ENCODE measurements at regions not wholly inside any gene's neighbourhood (a gene's known extent, or its start where the extent isn't known, plus 50 kb on each side); places are given as distances from the start of the nearest gene placed in this dataset.
"Not testable (repeated sequence)": the region's sequence is repeated elsewhere in the genome, so short reads cannot be mapped to it uniquely, and the experiment has no call there.

DNA sequence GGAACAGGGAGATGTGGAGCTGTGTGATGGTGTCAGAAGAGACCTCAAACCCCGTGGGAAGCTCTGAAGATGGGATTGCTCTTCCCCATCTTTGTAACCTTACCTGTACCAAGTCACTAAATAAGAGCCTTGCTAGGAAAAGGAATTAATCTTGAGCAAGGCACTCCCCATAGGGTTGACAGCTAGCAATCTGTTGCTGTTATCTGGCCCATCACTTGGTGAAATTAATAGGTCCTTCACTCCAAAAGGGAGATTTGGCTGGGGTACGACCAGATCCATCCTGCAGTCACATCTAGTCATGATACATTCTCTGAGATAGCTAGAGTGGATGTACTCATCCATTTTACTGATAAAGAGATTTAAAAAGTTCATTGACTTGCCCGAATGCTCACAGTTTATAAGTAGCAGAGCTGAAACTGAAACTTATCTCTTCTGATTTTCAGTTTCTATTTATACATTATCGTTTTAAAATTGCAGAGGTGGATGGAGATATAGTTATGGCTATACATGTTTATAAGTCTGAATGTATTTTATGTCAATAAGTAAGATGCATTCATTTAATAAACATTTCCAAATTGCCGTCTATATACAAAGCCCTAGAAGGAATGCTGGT lies 299.1 kb upstream of the MCTP2 start:
- no peak for DNase-seq

DNA sequence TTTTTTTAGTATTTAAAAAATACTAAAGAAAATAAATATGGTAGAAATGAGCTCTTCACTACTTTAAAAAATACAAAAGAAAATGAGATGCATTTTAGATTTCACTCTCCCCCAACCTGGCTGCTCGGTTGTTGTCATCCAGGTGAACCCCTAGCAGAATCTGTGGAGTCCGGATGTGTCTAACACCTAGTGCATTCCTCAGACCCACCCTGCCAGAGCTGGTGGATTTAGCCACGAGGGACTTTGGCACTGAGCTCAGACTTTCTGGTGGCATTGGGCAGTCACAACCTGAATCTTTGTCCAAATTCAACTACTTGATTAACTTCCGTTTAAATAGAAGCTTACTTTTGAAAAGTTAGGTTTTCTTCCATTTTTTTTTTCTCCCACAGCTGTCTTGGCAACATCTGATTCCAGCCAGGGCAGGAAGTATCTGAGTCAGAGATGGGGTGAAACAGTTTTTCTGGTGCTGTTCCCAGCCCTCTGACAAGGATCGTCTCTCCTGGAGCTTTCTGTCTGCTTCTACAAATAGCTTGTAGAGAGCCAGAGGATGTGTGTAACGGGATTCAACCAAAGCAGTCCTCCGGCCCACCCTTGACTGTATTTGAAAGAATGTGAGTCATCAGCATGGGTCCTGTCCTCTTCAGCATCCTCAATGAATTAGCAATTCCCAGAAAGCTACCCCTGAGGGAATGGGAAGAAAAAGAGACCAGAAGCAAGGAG lies 301.8 kb upstream of the MCTP2 start:
- no peak for DNase-seq

DNA sequence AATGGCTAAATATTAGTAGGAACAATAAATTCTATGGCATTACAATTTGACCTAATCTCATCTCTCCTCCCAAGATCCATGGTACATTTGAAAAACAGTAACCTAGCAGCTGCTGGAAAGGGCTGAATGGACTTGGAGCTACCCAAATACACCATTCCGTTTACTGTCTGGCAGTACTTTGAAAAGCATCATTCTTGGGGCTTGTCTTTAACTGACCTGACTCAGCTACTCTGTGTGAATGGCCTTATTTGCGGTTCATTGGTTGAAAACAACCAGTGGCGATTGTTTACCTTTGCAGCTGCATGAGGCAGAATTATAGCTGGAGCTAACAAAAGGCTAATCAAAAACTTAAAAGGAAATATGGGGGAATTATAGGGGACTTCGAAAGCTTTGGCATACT lies 311.2 kb upstream of the MCTP2 start:
- DNase-seq: no peak

DNA sequence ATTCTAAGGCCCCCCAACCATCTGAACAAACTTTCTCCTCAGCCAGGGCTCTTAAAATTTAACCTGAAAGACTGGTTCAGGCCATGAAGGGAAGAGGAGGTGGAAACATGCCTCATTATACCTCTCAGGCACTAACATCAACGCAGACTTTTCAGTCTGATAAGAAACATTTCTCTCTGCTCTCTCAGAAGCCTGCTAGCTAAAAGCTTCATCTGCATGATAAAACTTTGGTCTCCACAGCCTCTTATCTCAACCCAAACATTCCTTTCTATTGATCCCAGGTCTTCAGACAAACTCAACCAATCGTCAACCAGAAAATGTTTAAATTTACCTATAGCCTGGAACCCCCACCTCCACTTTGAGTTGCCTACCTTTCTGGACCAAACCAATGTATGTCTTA lies 312.6 kb upstream of the MCTP2 start:
- DNase-seq: not testable (repeated sequence)

DNA sequence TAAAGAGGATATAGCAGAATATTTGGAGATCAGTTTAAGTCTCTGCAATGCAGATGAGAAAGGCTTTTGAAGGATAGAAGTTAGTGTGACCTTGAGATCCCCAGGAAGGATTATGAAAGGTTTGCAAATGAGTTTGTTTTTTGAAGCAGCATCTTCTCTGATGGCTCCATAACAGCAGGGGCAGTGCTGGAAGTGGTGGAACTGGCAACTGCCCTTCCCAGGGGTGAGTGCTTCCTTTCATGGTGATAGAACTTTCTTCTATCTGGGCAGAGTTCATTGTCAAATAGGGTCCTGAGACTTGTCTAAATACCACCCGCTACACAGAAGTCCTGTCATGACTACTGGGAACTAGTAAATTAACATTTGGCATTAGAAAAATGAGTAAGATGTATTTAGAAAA lies 314.2 kb upstream of the MCTP2 start:
- DNase-seq: no peak

DNA sequence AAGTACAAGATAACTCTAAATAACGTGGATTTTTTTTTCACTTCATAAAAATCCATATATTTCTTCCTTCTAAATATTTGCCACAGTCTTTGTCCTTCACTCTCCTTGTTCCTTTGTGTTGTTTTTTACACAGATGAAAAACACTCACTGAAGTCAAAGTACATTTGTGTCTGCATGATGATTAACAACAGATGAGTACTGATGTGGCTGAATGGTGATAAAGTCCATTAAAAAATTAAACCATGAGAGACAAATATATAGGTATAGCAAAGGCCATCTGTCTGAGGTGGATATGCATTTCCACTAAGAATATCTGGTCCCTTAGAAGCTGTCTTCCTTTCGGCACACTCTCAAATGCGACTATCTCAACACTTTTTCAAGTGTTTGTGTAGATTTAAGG lies 317.5 kb upstream of the MCTP2 start:
- DNase-seq: no peak

DNA sequence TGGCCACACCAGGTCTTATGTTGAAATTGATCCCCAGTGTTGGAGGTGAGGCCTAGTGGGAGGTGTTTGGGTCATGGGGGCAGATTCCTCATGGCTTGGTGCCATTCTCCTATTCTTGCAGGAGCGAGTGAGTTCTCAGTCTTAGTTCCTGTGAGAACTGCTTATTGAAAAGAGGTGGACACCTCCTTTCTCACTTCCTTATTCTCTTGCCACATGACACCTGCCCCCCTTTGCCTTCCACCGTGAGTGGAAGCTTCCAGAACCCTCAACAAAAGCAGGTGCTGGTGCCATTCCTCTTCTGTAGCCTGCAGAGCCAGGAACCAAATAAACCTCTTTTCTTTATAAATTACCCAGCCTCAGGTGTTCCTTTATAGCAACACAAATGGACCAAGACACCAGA lies 318.1 kb upstream of the MCTP2 start:
- DNase-seq: no peak

DNA sequence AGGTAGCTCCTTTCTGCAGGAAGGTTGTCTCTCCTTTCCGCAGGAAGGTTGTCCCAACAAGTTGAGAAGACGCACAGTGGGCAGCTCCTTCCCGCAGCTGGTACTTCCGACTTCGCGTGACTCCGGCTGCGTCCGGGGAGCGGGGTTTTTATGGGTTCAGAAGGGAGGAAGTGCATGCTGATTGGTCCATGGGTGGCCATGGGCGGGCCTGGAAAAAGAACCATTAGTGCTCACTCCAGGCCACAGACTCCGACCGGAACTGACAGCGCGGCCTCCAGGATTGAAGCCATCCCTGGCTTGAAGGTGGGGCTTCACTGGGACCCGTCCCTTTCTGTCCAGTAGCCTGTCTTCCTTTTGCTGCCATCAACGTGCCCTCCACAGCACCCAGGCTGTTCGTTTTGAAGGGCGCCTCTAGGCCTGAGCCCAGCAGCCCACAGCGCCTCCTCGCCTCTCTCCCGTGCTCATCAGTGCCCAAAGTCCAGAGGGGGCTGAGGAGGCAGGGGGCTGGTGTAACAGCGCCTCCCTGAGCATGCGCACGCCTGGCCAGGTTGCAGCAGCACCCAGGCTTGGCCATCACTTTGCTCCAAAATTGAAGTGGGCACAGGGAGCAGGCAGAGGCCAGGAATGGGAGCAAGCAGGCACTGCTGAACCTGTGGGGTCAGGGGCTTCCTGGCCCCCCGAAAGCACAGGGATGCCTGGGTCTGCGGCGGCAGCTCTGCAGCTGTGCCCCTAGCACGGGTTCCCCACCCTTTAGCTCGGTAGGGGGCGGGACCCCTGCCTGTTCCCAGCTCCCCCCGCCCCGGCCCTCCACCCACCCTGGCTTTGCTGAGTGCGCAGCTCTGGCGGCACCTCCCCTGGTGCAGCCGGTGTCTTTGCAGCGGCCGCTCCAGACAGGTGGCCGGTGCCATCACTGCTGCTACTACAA lies 330.6 kb upstream of the MCTP2 start:
- DNase-seq: peak; percentile 58

DNA sequence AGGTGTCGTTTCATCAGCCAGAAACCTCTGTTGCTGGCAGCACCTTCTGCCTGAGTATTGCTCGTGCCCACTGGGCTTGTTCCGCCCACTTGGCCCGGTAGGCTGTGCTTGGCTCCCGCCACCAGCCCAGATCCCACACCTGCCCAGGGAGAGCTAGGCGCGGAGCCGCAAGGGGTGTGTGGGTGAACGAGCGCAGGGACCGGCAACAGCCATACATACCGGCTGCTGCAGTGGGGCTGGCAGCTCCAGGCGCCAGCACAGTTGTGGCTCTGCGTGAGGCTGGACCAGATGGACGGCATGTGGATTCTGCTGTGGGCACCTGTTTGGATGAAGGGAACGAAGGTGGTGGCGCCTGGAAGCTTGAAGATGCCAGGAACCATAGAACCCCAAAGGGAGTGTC lies 331.5 kb upstream of the MCTP2 start:
- no peak for DNase-seq

DNA sequence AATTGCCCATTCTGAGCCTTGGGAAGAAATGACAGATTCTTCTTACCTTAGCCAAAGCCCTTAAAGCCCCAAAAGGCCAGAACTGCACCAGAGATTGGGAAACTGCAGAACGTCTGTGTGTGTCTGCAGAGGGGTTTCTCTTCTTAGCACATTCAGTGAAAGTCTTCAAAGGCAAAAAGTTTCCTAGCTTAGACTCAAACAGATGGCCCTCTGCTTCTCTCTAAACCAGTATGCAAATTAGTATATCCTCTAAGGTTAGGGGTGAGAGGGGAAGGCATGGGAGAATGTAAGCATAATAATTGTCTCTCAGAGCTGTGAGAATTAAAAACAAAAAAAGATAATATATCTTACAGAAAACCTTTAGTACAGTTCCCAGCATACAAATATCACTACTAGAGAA lies 334.0 kb upstream of the MCTP2 start:
- DNase-seq: no peak

DNA sequence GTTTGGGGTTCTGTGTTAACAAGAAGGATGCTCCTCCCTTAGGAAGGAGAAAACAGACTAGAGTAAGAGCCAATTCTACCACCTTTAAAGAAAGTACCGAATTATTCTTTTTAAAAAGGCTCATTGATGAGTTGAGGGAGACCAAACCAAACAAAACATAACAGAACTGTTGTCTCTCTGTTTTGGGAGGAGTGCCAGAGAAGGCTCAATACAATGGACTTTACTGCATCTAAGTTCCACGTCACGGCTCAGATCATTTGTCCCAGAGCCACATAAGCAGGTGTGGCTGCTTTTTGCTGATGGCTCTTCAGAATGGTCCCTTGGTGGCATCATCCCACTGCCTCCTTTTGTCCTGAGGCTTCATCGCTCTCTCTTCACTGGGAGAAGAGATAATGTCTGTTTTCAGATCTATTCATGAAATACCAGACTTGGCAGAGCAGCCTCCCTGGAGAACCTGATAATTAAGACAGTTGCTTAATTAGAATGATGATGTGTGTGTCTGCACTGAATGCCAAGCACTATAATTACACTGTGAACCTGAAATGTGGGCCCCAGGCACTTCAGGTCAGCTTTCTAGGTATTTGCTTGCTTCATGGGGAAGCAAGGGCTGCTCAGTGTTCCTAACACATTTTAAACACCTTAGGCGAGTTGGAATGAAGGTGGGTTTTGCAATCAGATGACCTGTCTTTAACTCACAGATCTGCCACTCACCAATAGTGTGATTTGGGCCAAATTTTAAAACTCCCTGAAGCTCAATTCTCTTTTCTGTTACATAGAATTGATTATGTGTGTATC lies 335.2 kb upstream of the MCTP2 start:
- DNase-seq: no peak

DNA sequence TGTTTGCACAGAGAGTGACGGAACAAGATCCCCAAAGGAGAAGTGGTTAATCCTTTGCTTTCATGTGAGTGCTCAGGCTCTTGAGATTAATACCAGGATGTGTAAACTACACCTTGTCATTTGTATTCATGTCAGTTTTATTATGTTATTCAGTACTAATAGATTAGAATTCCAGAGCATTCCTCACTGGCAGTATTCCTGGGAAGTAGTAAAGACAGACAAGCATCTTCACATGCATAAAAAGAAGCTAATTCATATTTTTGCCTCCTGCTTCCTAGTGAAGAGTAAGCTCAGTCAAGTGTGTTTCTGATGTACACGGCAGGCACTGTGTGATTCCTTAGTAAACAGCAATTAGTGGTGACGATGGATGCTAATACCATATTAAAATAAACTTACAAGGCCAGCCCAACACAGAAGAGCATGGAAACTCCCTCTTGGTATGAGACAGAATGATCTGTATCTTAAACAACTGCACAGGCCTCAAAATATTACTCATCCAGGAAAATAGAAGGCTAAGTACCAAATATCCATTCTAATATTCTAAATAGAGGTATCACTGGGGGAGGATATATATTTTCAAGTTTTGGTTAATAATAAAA lies 336.8 kb upstream of the MCTP2 start:
- no peak for DNase-seq

DNA sequence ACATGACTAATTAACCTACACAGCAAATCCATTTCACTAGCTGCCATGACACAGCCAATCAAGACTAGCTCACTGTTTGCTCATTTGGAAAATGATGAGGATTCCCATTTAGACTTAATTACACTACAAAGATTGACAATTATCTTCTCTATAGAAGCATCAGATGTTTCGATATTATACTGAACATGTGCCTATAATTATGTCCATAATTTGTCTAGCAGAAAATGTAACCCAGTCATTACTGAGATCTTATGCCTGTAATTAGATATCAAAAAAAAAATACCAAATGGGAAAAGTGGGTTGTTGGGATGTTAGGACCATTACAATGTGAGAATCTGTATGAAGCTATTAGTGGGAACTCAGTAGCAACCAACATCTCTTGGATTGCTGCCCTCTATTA lies 344.2 kb upstream of the MCTP2 start:
- DNase-seq: no peak

DNA sequence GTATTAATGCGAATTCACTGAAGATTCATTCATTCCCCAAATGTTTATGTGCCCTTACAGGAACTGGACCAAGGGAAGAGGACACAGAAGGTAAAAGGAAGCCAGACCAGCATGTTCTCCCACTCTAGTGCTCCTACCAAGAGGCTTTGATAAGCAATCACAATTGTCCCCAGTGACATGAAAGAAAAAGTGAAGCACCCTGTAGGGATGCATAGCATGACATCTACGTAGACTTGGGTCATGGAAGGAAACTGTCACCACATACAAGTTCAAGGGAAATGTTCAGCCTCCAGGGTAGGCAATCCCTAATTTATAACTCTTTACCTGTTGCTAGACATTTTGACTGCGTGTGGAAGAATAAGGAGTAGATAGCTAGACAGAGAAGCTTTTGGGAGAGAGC lies 348.6 kb upstream of the MCTP2 start:
- no peak for DNase-seq

DNA sequence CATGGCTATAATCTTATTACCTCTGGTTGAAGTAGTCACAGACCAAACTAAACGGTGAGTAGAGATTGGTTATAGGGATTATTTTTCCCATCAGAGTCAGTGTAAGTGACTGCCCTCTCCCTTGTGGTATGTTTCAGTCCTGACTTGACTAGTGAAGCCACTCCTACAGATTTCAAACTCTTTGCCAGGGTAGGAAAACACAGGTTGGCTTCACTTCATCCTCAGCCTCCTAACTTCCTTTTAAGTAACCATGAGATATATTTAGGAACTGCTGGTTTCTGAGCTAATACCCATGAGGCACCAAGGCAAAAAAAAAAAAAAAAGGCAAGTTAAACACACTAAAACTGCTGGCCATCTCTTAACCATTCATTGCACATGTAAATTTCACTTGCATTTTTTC lies 349.2 kb upstream of the MCTP2 start:
- no peak for DNase-seq

DNA sequence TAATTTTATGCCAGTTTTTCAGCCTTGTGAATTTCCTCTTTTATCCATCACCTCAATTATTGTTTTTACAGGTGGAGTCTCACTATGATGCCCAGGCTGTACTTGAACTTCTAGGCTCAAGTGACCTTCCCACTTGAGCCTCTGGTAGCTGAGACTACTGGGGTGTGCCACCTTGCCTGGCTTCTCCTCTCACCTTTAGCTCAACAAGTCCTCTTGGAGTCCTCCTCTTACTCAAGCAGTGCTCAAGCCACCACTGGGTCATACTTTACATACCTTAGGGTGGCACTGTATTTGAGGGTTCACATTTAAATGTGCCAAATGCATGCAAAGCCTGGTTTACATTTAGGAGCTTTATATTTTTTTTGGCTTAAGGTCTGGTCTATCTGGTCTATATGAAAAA lies 350.1 kb upstream of the MCTP2 start:
- no peak for DNase-seq

DNA sequence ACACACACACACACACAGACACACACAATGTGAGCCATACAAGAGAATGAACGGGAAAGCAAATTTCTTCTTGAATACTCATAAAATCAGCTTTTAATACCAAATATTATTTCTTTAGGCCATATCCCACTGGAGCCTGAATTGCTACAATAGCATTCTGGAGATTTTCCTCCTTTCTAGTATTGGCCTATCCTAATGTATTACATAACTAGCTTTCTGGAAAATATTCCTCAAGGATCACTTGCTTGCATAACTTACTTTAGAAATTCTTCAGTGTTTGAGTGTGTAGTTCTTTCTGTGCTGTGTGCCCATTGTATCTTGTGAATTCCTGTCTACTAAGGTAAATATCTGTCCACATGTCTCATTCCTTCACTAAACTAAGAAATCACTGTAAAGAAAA lies 351.0 kb upstream of the MCTP2 start:
- no peak for DNase-seq

DNA sequence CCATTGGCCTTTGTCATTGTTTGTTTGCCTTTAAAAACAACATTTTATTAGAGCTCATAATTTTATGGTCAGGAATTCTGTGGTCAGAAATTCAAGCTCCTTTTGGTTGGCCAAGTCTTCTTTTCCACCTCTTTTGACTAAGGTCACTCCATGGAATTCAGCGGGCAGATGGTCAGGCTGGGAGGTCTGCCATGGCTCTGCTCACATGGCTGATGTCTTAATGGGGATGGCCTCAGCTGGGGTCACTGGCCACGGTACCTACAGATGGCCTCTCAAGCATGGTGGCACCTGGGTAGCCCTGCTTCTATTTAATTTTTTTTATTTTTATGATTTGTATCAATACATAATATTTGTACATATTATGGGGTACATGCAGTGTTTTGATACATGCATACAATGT lies 360.8 kb upstream of the MCTP2 start:
- DNase-seq: no peak

DNA sequence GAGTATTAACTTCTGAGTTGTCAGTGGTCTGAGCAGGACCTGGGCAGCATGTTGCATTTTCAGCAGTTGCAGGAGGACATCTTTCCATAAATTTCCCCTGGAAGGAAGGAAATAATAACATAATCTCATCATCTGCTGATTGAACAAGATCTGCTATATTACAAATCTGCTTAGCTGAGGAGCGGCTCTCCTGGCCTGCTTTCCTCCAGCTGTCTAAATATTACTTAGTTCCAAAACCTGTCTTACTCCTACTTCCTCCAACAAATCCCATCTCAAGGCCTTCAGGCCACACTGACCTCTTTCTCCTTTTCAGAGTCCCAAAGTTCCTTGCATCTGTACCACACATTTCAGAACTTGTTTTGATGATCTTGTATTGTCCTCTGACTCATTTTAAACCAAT lies 364.4 kb upstream of the MCTP2 start:
- no peak for DNase-seq

DNA sequence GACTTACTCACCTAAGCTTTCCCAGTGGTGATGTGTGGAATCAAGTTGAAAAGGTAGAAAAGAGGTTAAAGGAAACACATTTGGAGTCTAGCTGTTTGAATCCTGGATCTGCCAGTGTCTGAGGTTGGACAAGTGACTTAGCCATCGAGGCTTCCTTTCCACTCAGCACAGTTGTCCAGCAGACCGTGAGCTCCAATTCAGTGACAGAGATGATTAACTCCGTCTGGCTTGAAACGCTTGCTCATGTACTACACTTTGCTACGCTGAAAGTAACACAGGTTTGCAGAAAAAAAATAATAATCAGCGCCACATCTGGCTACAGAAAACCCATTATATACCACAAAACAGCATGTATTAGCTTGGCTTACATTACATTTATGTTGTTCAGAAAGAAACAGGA lies 364.9 kb upstream of the MCTP2 start:
- DNase-seq: no peak

DNA sequence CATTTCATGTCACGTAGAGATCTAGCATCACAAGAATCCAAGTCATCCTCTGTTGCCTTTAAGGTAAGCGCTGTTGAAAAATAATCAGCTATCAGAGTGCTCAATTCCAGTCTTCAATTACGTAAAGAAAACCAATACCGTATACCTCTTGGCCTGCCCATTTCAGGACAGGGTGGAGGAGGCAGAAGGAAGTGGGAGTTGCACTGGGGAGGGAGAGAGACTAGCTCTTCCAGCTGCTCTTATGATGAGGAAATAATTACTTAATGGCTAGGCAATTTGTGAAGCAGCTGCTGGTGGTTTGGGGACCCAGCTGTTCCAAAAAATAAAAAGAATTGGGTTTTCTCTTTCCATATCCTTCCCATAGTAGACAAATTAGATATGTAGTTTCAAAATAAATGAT lies 365.8 kb upstream of the MCTP2 start:
- DNase-seq: no peak

DNA sequence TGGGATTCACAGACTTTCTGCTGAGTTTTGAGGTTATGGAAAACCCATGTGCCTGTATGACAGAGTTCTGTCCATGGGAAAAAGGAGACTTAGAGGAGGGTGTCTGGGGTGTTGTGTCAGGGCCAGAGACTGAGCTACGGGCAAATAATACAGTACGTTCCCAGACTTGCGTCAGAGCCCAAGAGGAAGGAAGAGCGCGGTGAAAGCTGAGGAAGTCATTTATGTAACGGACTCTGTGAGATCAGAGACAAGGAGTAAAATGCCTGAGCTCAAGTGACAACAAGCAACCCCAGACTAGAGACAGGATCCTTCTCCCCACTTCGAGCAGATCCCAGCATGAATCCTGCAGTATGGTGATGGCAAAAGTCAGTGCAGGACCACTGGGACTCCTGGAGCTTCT lies 368.6 kb upstream of the MCTP2 start:
- no peak for DNase-seq
